Erythroblast (primary cell): ENCODE measurements at regions not wholly inside any gene's neighbourhood (a gene's known extent, or its start where the extent isn't known, plus 50 kb on each side); places are given as distances from the start of the nearest gene placed in this dataset.

Experiments used
- DNase-seq, 2 experiments: peaks; one replicate each; lab custom pipeline; 2025; lab: John Stamatoyannopoulos, UW
- GATA1 ChIP-seq: IDR thresholded peaks from 2 replicates; pipeline ENCODE4 v1.6.1; 2011; ENCODE audit warnings: low read depth, mild to moderate bottlenecking, control low read depth, low read length, moderate library complexity
- POLR2A ChIP-seq: IDR thresholded peaks from 2 replicates; pipeline ENCODE4 v1.6.1; 2011; ENCODE audit warnings: mild to moderate bottlenecking, low read length

- TF ChIP-seq POLR2A (no peak), GATA1 (no peak)
- no peak for DNase-seq
These were observed 451.7 kb downstream of the IPMK start for GRCh38 chr10:57815949-57816348.

DNA sequence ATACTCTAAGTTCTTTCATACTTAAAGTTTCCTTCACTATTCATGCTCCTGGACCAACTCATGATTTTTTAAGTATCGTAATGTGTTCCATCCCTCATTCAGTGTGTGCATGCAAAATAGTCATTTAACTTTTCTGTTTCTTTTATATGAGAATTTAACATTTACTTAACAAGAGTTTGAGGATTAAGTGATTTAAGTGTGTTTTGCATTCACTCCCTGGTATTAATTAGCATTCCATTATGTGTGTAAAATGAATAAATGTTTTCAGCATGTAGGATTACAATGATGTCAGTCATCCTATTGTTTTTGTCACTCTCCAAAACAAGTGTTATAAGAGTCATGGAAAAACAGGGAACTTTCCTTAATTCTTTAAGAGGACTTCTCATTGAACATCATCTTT lies 457.7 kb downstream of the IPMK start:
- no peak for TF ChIP-seq POLR2A
- TF ChIP-seq GATA1, result no peak
- DNase-seq, result no peak

GRCh38 chr10:57807906-57808305 lies 459.8 kb downstream of the IPMK start:
- no peak for DNase-seq

DNA sequence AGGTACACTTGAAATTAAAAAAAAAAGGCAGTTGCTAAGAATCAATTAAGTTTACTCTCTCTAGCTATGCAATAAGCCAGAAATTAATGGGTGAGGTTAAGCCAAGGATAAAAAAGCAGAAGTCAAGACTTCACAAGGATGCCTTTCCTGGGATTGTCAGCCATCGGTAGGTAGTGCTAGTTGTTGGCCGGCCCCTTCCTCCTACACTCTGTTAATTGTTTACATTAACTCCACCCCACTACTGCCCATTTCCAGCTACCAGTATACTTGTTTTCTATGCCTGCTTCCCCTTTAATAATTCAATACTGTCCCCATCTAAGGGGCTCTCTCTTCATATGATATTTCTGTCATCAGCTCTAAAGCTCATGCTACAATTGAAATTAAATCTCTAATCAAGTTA lies 461.0 kb downstream of the IPMK start:
- TF ChIP-seq POLR2A (no peak), GATA1 (no peak)
- no peak for DNase-seq

More at GRCh38 chr10:57807906-57808305, 459.8 kb downstream of the IPMK start:
- TF ChIP-seq GATA1 (no peak), POLR2A (no peak)

- TF ChIP-seq POLR2A (no peak), GATA1 (no peak)
- no peak for DNase-seq
These were observed 468.1 kb downstream of the IPMK start for GRCh38 chr10:57799625-57800024.

- DNase-seq, result no peak
- TF ChIP-seq POLR2A (no peak), GATA1 (no peak)
These were observed 468.9 kb downstream of the IPMK start for GRCh38 chr10:57798830-57799229.

DNA sequence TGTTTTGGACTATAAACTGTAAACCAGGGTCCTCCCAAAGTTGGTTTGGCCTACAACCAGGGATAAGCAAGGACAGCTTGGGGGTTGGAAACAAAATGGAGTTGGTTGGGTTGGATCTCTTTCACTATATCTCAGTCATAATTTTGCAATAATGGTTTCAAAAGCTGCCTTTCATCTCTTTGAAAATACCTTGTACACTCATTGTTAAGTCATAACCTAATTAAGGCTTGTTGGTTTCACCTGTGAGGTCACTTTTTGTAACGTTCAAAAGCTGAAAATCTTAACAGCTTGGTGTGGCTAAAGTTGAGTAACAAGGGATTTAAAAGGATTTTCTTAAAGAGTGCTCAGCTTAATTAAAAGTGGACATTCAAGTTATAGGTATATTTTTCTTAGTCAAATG lies 476.1 kb downstream of the IPMK start:
- no peak for TF ChIP-seq POLR2A
- TF ChIP-seq GATA1, result no peak
- no peak for DNase-seq

- TF ChIP-seq POLR2A (no peak), GATA1 (no peak)
These were observed 477.0 kb downstream of the IPMK start for GRCh38 chr10:57790703-57791102.

GRCh38 chr10:57788117-57788516 lies 479.6 kb downstream of the IPMK start:
- TF ChIP-seq GATA1, result no peak
- TF ChIP-seq POLR2A, result no peak
- DNase-seq, result no peak

More at GRCh38 chr10:57790703-57791102, 477.0 kb downstream of the IPMK start:
- no peak for DNase-seq

- no peak for TF ChIP-seq GATA1
- no peak for TF ChIP-seq POLR2A
- no peak for DNase-seq
These were observed 480.6 kb downstream of the IPMK start for GRCh38 chr10:57786850-57787750.

DNA sequence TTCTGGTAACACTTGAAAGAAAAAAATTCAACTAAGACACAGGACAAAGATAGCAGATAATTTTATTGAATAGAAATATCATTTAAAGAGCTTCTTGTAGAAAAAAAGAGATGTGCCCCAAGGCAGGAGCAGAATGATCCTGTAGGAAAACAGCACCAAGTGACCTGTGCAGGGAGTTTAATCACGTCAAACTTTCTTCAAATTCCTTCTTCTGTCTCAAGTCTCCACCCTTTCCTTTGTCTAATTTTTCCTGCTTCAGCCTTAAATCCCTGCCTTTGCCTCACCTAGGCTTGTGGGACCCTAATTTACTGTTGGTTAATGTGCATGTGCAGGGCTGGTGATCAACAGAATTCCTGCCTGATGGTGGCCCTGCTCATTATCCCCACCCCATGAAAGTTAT lies 481.4 kb downstream of the IPMK start:
- DNase-seq, result no peak
- TF ChIP-seq POLR2A (no peak), GATA1 (no peak)

DNA sequence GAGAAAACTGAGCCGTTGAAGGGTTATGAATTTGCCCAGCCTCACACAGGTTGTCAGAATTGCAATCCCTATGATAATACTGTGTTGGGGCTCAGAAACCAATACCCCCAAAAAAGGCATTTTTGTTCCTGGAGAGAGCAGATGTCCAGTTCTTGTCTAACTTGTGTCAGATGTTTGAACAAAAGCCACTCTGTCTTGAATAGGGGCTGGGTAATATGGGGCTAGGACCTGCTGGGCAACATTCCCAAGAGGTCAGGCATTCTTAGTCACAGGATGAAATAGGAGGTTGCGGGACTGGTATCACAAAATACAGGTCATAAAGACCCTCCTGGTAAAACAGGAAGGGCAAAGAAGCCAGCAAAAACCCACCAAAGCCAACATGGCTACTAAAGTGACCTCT lies 482.1 kb downstream of the IPMK start:
- no peak for TF ChIP-seq POLR2A
- TF ChIP-seq GATA1, result no peak
- no peak for DNase-seq

- no peak for DNase-seq
- TF ChIP-seq GATA1, result no peak
- no peak for TF ChIP-seq POLR2A
These were observed 482.6 kb downstream of the IPMK start for GRCh38 chr10:57785068-57785467.

DNA sequence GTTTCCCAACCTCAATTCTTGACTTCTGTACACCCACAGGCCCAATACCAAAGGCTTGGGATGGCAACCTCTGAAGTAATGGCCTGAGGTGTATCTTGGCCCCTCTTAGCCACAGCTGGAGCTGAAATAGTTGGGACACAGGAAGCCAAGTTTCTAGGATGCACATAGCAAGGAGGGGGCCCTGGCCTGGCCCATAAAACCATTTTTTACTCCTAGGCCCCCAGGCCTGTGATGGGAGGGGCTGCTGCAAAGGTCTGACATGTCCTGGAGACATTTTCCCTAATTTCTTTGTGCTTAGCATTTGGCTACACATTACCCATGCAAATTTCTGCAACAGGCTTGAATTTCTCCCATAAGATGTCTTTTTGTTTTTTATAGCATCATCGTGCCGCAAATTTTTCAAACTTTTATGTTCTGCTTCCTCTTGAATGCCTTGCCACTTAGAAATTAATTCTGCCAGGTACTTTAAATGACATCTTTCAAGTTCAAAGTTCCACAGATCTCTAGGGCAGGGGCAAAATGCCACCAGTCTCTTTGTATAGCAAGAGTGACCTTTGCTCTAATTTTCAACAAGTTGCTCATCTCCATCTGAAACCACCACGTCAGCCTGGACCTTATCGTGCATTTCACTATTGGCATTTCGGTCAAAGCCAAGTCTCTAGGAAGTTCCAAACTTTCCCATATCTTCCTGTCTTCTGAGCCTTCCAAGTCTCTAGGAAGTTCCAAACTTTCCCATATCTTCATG lies 490.8 kb downstream of the IPMK start:
- TF ChIP-seq GATA1, result no peak
- TF ChIP-seq POLR2A, result no peak
- DNase-seq, result no peak
